ENCODE measurements at regions not wholly inside any gene's neighbourhood (a gene's known extent, or its start where the extent isn't known, plus 50 kb on each side); places are given as distances from the start of the nearest gene placed in this dataset.

DNA sequence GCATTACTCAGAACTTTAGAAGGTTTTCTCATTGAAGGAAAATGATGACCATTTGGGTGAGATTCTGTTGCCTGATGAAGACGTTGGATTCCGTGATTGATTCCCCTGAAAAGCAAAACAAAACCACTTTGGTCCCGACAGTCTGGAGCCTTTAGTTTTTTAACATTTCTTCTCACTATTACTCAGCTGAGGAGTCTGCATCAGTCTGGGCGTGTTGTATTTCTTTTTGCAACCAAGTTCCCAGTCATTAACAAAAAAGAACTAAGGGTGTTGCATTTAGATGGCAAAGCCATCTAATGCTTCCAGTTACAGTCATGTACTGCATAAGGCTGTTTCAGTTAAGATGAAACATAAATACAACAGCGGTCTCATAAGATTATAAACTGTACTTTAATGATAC lies 343.1 kb upstream of the CDH2 start:
- no peaks in the 10 kb centered on the region for H3K27me3 ChIP-seq (ENCODE audit: insufficient read depth, low read length, poor library complexity)
- H3K36me3 ChIP-seq (ENCODE audit: insufficient read depth, low read length) = no peaks in the 10 kb centered on the region
- no peak overlapping the region for H3K4me3 ChIP-seq (ENCODE audit: low read depth in 1 of 2, low read length in 2 of 2)
- ATAC-seq (ENCODE audit: insufficient read depth, low read depth) (no peak), DNase-seq (no peak)
- no peaks in the 10 kb centered on the region for H3K9me3 ChIP-seq (ENCODE audit: insufficient read depth, low read length, severe bottlenecking)
- no peak overlapping the region for H3K27ac ChIP-seq (ENCODE audit: low read length)
- no peaks in the 10 kb centered on the region for H4K20me1 ChIP-seq (ENCODE audit: insufficient read depth, low read length)
- H3K4me1 ChIP-seq (ENCODE audit: insufficient read depth, low read length) = no peaks in the 10 kb centered on the region
- H2AFZ ChIP-seq (ENCODE audit: low read depth, low read length) = no peak overlapping the region
- H3K79me2 ChIP-seq (ENCODE audit: insufficient read depth, low read length) = no peaks in the 10 kb centered on the region
- H3K4me2 ChIP-seq (ENCODE audit: insufficient read depth, low read length) = no peak overlapping the region
- TF ChIP-seq, protein P1, sequence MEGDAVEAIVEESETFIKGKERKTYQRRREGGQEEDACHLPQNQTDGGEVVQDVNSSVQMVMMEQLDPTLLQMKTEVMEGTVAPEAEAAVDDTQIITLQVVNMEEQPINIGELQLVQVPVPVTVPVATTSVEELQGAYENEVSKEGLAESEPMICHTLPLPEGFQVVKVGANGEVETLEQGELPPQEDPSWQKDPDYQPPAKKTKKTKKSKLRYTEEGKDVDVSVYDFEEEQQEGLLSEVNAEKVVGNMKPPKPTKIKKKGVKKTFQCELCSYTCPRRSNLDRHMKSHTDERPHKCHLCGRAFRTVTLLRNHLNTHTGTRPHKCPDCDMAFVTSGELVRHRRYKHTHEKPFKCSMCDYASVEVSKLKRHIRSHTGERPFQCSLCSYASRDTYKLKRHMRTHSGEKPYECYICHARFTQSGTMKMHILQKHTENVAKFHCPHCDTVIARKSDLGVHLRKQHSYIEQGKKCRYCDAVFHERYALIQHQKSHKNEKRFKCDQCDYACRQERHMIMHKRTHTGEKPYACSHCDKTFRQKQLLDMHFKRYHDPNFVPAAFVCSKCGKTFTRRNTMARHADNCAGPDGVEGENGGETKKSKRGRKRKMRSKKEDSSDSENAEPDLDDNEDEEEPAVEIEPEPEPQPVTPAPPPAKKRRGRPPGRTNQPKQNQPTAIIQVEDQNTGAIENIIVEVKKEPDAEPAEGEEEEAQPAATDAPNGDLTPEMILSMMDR (IDR thresholded peaks at IDR 0.05; ENCODE audit: borderline replicate concordance, extremely low read depth, low read length, poor library complexity, severe bottlenecking) = no peak
- no peak for TF ChIP-seq EZH2 (IDR thresholded peaks at IDR 0.05; ENCODE audit: borderline replicate concordance, low read depth, low read length, severe bottlenecking)
- no peak overlapping the region for H3K9ac ChIP-seq (ENCODE audit: low read depth, low read length)

DNA sequence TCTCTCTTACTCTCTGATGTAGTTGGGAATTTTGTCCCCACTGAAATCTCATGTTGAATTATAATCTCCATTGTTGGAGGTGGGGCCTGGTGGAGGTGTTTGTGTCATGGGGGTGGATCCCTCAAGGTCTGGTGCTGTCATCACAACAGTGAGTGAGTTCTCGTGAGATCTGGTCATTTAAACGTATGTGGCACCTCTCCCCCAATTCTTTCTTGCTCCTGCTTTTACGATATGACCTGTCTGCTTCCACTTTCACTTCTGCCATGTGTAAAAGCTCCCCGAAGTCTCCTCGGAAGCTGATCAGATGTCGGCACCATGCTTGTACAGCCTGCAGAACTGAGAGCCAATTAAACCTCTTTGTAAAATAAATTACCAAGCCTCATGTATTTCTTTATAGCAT lies 337.8 kb upstream of the CDH2 start:
- no peak overlapping the region for H3K9ac ChIP-seq (ENCODE audit: low read depth, low read length)
- no peak overlapping the region for H3K4me2 ChIP-seq (ENCODE audit: insufficient read depth, low read length)

DNA sequence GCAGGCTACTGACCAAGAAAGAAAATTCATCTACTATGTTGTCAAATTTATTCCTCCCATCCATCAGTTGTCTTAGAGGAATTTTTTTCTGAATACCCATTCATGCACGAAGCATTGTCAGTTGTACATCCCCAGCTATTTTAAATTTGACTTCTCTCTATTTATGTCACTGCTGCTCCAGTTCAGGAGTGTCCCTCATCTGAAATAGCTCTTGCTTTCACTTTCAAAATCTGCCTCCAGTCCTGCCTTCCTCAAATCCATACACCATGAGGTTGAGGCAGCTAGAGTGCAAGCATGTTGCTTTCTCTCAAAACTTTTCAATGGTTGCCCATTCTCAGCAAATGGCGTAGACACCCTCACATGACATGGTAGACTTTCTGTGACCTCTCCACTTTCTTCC lies 335.4 kb upstream of the CDH2 start:
- TF ChIP-seq EZH2 (IDR thresholded peaks at IDR 0.05; ENCODE audit: borderline replicate concordance, low read depth, low read length, severe bottlenecking) = no peak
- TF ChIP-seq, protein P1 (IDR thresholded peaks at IDR 0.05; ENCODE audit: borderline replicate concordance, extremely low read depth, low read length, poor library complexity, severe bottlenecking) = no peak
- H3K79me2 ChIP-seq (ENCODE audit: insufficient read depth, low read length) = no peaks in the 10 kb centered on the region
- H2AFZ ChIP-seq (ENCODE audit: low read depth, low read length) = peak overlapping the region; percentile 83
- H3K36me3 ChIP-seq (ENCODE audit: insufficient read depth, low read length) = no peaks in the 10 kb centered on the region
- peak overlapping the region; percentile 27 for H3K27ac ChIP-seq (ENCODE audit: low read length)
- H4K20me1 ChIP-seq (ENCODE audit: insufficient read depth, low read length) = no peaks in the 10 kb centered on the region
- peak overlapping the region; percentile 22 for H3K9ac ChIP-seq (ENCODE audit: low read depth, low read length)
- peaks cover 19% of the 10 kb centered on the region for H3K4me1 ChIP-seq (ENCODE audit: insufficient read depth, low read length)
- no peaks in the 10 kb centered on the region for H3K27me3 ChIP-seq (ENCODE audit: insufficient read depth, low read length, poor library complexity)
- no peaks in the 10 kb centered on the region for H3K9me3 ChIP-seq (ENCODE audit: insufficient read depth, low read length, severe bottlenecking)
- peak overlapping the region; percentile 57 for H3K4me2 ChIP-seq (ENCODE audit: insufficient read depth, low read length)
- ATAC-seq (ENCODE audit: insufficient read depth, low read depth) (peak; percentile 97), DNase-seq (peak; percentile 46)
- H3K4me3 ChIP-seq (ENCODE audit: low read depth in 1 of 2, low read length in 2 of 2) = peak overlapping the region in 1 of 2 experiments; percentile 3; a peak in 2 of 4 replicates

More for the DNA sequence above, 337.8 kb upstream of the CDH2 start:
- no peak overlapping the region for H2AFZ ChIP-seq (ENCODE audit: low read depth, low read length)
- no peaks in the 10 kb centered on the region for H3K79me2 ChIP-seq (ENCODE audit: insufficient read depth, low read length)
- H3K9me3 ChIP-seq (ENCODE audit: insufficient read depth, low read length, severe bottlenecking) = no peaks in the 10 kb centered on the region
- no peaks in the 10 kb centered on the region for H4K20me1 ChIP-seq (ENCODE audit: insufficient read depth, low read length)
- ATAC-seq (ENCODE audit: insufficient read depth, low read depth) (no peak), DNase-seq (no peak)
- H3K4me3 ChIP-seq (ENCODE audit: low read depth in 1 of 2, low read length in 2 of 2) = no peak overlapping the region
- no peaks in the 10 kb centered on the region for H3K36me3 ChIP-seq (ENCODE audit: insufficient read depth, low read length)
- no peaks in the 10 kb centered on the region for H3K27me3 ChIP-seq (ENCODE audit: insufficient read depth, low read length, poor library complexity)
- H3K27ac ChIP-seq (ENCODE audit: low read length) = no peak overlapping the region
- H3K4me1 ChIP-seq (ENCODE audit: insufficient read depth, low read length) = peaks cover 19% of the 10 kb centered on the region
- TF ChIP-seq, protein P1 (IDR thresholded peaks at IDR 0.05; ENCODE audit: borderline replicate concordance, extremely low read depth, low read length, poor library complexity, severe bottlenecking) = no peak

DNA sequence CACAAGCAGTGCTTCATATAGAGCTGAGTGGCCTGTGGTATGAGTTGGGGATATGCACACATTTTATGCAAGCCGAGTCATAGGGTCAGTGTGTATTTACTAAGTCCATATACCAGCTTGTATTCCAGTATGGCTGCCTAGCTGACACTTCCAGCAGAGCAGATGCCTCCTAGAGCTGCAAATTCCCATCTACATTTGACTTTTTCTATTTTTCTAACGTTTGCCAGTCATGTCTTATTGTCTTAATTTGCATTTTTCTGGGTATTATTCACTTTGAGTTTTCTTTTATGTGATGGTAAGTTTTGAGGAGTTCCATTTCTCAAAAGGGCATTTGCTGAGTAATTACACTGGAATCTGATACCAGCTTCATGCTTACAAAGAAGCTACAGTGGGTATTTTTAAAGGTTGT lies 334.5 kb upstream of the CDH2 start:
- H3K4me1 ChIP-seq (ENCODE audit: insufficient read depth, low read length) = peaks cover 19% of the 10 kb centered on the region
- ATAC-seq (ENCODE audit: insufficient read depth, low read depth) (no peak), DNase-seq (no peak)
- H3K4me3 ChIP-seq (ENCODE audit: low read depth in 1 of 2, low read length in 2 of 2) = no peak overlapping the region
- no peak for TF ChIP-seq EZH2 (IDR thresholded peaks at IDR 0.05; ENCODE audit: borderline replicate concordance, low read depth, low read length, severe bottlenecking)
- TF ChIP-seq, protein P1 (IDR thresholded peaks at IDR 0.05; ENCODE audit: borderline replicate concordance, extremely low read depth, low read length, poor library complexity, severe bottlenecking) = no peak
- H4K20me1 ChIP-seq (ENCODE audit: insufficient read depth, low read length) = no peaks in the 10 kb centered on the region
- H3K36me3 ChIP-seq (ENCODE audit: insufficient read depth, low read length) = no peaks in the 10 kb centered on the region
- peak overlapping the region; percentile 83 for H2AFZ ChIP-seq (ENCODE audit: low read depth, low read length)
- no peak overlapping the region for H3K9ac ChIP-seq (ENCODE audit: low read depth, low read length)
- H3K27me3 ChIP-seq (ENCODE audit: insufficient read depth, low read length, poor library complexity) = no peaks in the 10 kb centered on the region
- no peaks in the 10 kb centered on the region for H3K9me3 ChIP-seq (ENCODE audit: insufficient read depth, low read length, severe bottlenecking)
- no peak overlapping the region for H3K27ac ChIP-seq (ENCODE audit: low read length)
- no peaks in the 10 kb centered on the region for H3K79me2 ChIP-seq (ENCODE audit: insufficient read depth, low read length)
- H3K4me2 ChIP-seq (ENCODE audit: insufficient read depth, low read length) = no peak overlapping the region
